PFSK-1 (cell line): ENCODE measurements at regions not wholly inside any gene's neighbourhood (a gene's known extent, or its start where the extent isn't known, plus 50 kb on each side); places are given as distances from the start of the nearest gene placed in this dataset.

ENCODE experiments used
- POLR2AphosphoS5 ChIP-seq: IDR thresholded peaks from 2 replicates; pipeline ENCODE4 v1.6.1; 2012; ENCODE audit warnings: low read depth, mild to moderate bottlenecking, control low read depth, low read length, moderate library complexity
- REST ChIP-seq, 2 experiments: IDR thresholded peaks; 2 replicates each; pipeline versions ENCODE4 v1.6.1 to v1.8.0; 2011 to 2012; ENCODE audit warnings: low read depth in 2 of 2, low read length in 2 of 2, control low read depth in 1 of 2, inconsistent platforms in 1 of 2, mild to moderate bottlenecking in 1 of 2, moderate library complexity in 1 of 2; ENCODE audit not compliant: insufficient read depth in 1 of 2
- SIN3A ChIP-seq: IDR thresholded peaks from 2 replicates; pipeline ENCODE4 v1.6.1; 2012; ENCODE audit warnings: mild to moderate bottlenecking, low read length, moderate library complexity, borderline replicate concordance; ENCODE audit not compliant: insufficient read depth

- TF ChIP-seq REST (IDR thresholded peaks at IDR 0.05; ENCODE audit: insufficient read depth in 1 of 2, low read depth in 2 of 2, low read length in 2 of 2) (no peak), POLR2AphosphoS5 (no peak), SIN3A (no peak)
Observed at GRCh38 chr5:137560420-137560819, 61.3 kb upstream of the SPOCK1 start.
